GM23338 (cell line): ENCODE measurements at regions not wholly inside any gene's neighbourhood (a gene's known extent, or its start where the extent isn't known, plus 50 kb on each side); places are given as distances from the start of the nearest gene placed in this dataset.

Experiments used
- CREB1 ChIP-seq: fragments of 250-450 bp; sonication (Bioruptor Pico); IDR thresholded peaks from 2 replicates; pipeline ENCODE4 v1.5.0; 2020; ENCODE audit warnings: low read depth, mild to moderate bottlenecking, moderate library complexity
- CTCF ChIP-seq, 2 experiments: fragments of 200-600 bp in 1 of 2; sonication (generic) in 1 of 2; conservative IDR thresholded peaks; 2 replicates each; pipeline versions ENCODE4 v1.5.1 to v1.6.1; 2016 to 2017; ENCODE audit warnings: antibody characterized with exemption in 2 of 2, low read depth in 2 of 2, mild to moderate bottlenecking in 2 of 2, moderate library complexity in 1 of 2
- ETS1 ChIP-seq: IDR thresholded peaks from 2 replicates; pipeline ENCODE4 v1.6.1; 2016; ENCODE audit warnings: antibody characterized with exemption
- EZH2 ChIP-seq: fragments of 200-600 bp; sonication (generic); IDR thresholded peaks from one replicate; pipeline ENCODE4 v1.8.0; 2017; ENCODE audit warnings: antibody characterized with exemption, mild to moderate bottlenecking, low read depth; ENCODE audit not compliant: unreplicated experiment
- EZH2phosphoT487 ChIP-seq: fragments of 200-600 bp; sonication (generic); IDR thresholded peaks from one replicate; pipeline ENCODE4 v1.8.1; 2018; ENCODE audit warnings: antibody characterized with exemption; ENCODE audit not compliant: unreplicated experiment
- JUNB ChIP-seq: IDR thresholded peaks from one replicate; pipeline ENCODE4 v1.6.1; 2016; ENCODE audit warnings: antibody characterized with exemption; ENCODE audit not compliant: unreplicated experiment
- NANOG ChIP-seq: IDR thresholded peaks from 2 replicates; pipeline ENCODE4 v1.6.1; 2016; ENCODE audit warnings: antibody characterized with exemption, borderline replicate concordance
- POLR2AphosphoS5 ChIP-seq: IDR thresholded peaks from 2 replicates; pipeline ENCODE4 v1.6.1; 2016; ENCODE audit warnings: antibody characterized with exemption, low read depth
- REST ChIP-seq: IDR thresholded peaks from one replicate; pipeline ENCODE4 v1.6.1; 2018; ENCODE audit warnings: antibody characterized with exemption; ENCODE audit not compliant: unreplicated experiment
- STAT1 ChIP-seq: IDR thresholded peaks from one replicate; pipeline ENCODE4 v1.6.1; 2016; ENCODE audit warnings: antibody characterized with exemption; ENCODE audit not compliant: unreplicated experiment
- ZNF331 ChIP-seq: fragments of 250-450 bp; sonication (Bioruptor Pico); IDR thresholded peaks from 2 replicates; pipeline ENCODE4 v1.5.0; 2020; ENCODE audit warnings: low read depth, mild to moderate bottlenecking, moderate library complexity

- TF ChIP-seq STAT1 = no peak
- no peak for TF ChIP-seq CTCF (conservative IDR thresholded peaks at IDR 0.05; ENCODE audit: low read depth in 2 of 2)
- TF ChIP-seq NANOG = no peak
- TF ChIP-seq CREB1 = no peak
- no peak for TF ChIP-seq ETS1
- TF ChIP-seq EZH2 = no peak
- TF ChIP-seq POLR2AphosphoS5 = no peak
- no peak for TF ChIP-seq REST
- no peak for TF ChIP-seq EZH2phosphoT487
- TF ChIP-seq JUNB = no peak
- no peak for TF ChIP-seq ZNF331 (CRISPR knock-in tag)
These were observed 227.5 kb downstream of the ADAMTS15 start for GRCh38 chr11:130675917-130676316.
